ENCODE measurements at regions not wholly inside any gene's neighbourhood (a gene's known extent, or its start where the extent isn't known, plus 50 kb on each side); places are given as distances from the start of the nearest gene placed in this dataset.

DNA sequence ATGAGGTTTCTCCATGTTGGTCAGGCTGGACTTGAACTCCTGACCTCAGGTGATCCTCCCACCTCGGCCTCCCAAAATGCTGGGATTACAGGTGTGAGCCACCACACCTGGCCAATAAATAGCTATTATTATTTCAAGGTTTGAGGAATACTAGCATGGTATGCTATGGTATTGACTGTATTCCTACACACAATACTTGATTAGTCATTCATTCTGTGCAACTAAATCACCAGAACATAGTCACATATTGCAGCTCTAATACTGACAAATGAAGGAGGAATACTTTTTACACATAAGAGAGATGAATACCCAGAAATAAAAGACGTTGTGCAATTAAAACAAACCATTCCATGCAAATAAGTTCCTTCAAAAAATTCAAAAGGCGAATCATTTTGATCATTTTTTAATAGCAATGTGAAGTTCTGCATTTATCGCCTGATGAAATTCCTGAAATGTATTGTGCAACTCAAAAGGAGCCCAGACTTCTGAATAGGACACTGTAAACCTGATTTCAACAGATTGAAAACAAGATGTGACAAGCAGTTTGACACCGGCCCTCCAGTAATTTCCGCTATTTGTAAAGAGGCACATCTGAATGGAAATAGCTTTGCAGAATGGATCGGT lies 687.4 kb upstream of the SEMA6A start:
- no peak for DNase-seq

DNA sequence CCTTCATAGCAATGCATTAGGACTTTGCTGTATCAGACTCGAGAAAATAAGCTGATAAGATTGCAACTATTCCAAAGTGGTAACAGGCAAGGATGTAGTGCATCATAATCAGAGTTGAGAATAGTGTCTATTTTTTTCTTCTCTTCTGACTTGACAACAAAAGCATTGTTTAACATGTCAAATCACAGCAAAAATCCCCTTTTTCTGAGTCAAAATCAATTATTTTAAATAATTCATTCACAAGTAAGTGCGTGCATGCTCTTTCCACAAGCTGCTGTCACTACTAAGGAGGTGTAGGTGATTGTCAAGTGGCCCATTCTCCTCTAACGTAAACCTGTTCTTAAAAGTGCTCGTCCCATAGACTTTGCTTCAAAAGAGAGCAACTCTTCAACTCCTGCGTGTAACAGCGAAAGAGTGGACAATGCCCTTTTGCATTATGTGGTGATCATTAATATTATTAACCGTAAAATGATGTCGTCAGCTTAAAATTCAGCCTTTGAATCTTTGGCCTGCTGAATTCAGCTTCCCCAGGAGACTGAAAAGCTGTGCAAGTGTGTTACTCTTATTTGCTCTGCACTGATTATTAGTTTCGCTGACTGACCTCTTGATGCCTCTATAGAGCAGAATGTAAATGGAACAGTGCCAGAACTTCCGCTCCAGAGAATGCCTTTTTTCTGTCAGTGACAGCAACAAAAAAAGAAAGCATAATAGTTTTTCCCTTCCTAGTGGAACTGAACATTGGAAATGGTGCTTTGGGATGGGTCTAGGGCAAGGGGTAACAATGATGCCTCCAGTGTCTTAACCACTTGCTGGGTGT lies 680.8 kb upstream of the SEMA6A start:
- DNase-seq: no peak

DNA sequence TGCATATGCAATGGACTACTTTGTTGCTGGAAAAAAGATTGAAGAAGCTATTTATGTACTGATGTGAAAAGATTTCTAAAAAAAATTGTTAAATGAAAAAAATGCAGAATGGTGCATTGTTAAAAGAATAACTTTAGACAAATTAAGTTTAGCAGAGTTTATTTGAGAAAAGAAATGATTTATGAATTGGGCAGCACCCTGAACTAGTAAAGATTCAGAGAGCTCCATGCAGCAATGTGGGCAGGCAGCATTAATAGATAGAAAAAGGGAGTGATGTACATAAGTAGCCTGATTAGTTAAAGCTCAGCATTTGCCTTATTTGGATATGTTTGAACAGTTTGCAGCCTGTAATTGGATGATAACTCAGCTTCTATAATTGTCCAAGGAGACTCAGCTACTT lies 677.9 kb upstream of the SEMA6A start:
- no peak for DNase-seq

DNA sequence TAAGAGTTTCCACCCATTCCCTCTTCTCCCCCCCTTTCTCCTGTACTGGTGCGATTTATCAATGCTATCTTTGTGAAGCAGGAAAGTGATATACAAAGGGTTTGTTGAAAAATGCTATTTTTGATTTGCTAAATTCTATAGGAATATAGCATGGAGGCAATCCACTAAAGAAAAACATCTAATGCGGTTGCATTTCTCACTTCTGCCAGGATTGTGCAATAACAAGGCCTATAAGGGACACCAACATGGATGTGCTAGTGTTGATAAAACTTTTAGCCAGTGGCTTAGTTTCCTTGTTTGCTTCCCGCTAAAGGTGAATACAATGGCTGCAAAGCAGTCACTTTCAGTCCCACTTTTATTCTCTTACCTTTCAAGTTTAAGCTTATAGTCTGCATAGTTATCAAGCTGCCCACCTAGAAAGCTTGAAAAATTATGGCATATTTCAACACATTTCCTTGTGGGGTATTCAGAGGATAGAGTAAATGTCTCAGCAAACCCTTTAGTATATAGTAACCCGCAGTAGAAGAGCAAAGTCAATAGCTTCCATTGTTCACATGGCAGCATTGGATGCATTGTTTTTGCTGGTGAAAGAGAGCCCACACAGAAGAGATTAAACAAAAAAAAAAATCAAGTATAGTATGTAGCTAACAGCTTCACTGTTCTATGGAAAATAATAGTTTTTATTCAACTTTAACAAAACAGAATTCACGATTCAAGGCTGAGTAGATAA lies 674.6 kb upstream of the SEMA6A start:
- no peak for DNase-seq

DNA sequence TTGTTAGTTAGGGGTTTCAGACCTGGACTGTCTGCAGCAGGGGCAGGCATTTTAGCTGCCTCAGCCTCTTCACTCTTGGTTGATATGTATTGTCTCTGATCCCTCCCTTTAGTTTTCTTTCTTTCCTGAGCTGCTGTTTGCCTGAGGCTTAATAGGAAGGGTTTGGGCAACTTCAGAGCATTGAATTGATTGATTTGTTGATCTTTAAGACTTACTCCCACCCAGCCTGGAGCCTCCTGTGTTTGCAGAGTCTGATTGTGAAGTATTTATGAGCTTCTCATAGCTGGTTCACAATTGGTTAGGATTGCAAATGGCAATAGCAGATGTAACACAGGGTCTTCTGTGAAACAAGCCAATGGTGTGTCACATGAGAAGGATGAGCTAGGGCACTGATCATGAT lies 671.8 kb upstream of the SEMA6A start:
- no peak for DNase-seq

DNA sequence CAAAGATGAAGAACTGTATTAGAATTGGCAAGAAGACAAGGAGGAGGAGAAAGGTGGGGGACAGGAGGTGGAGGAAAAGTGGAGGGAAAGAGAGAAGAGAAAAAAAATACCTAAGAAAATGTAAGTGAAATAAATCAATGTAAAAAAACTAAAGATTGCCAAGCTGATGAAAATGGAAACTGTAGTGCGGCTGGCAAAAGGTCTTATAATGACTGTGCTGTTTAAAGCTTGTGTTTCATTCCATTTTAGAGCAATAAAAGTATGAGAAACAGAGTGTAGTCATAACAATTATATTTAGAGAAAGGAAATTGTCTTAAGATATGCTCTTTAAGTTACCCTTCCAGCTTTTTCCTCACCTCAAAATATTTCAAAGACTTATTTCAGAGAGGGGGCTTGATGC lies 670.5 kb upstream of the SEMA6A start:
- DNase-seq: no peak

DNA sequence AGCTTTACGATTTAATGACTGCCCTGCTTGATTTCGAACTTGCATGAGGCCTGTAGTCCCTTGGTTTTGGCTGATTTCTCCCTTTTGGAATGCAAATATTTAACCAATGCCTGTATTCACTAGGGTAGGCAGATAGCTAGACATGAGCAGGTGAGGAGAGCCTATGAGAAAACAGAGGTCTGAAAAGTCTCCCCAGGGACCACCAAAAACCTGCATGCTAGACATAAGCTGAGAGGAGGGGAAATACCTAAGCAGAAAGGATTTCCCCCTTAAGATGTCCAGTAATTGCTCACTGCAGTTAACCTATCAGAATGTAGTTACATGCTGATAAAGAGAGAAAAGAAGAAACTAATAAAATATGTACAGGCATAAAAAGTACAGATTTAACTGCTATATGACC lies 667.4 kb upstream of the SEMA6A start:
- no peak for DNase-seq

DNA sequence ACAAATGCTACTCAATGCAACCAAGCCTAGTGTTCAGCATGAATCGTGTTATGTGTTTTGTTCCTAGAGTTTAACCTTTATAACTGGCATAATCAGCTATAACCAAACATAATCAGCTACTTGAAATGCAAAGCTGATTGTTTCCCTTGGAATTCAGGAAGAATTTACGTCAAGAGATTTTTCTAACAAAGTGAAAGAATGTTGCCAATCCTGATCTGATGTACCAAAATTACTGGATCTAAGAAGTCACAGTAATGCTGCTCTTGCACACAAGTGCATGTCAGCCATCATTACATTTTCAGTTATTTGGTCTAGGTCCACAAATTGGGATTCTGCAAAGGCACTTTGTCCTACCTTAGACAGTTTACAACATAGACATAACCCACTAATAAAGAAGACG lies 662.3 kb upstream of the SEMA6A start:
- no peak for DNase-seq

DNA sequence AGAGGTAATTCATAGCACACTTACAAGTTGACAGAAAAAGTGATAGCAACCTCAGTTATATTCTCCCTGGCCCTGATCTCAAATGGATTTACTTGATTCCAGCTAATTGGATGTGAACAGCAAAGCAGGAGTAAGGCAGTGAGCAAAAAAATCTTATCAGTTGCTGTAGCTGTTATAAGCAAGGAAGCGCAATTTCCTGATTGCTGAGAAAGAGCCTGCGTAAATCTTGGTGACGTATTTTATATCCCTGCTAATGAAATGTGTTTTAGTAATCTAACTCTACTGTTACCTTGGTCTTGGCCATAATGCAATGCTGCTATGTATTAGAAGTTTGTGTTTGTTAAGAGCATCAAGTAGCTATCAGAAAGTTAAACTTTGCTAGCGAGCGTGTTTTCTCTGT lies 661.2 kb upstream of the SEMA6A start:
- DNase-seq: no peak

DNA sequence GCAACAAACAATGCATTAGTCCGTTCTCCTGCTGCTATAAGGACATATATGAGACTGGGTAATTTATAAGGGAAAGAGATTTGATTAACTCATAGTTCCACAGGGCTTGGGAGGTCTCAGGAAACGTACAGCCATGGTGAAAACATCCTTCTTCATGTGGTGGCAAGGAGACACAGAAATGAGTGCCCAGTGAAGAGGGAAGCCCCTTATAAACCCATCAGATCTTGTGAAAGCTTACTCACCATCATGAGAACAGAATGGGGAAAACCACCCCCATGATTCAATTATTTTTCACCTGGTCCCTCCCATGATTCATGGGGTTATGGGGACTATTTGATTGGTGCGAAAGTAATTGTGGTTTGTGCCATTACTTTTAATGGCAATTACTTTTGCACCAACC lies 655.8 kb upstream of the SEMA6A start:
- no peak for DNase-seq

DNA sequence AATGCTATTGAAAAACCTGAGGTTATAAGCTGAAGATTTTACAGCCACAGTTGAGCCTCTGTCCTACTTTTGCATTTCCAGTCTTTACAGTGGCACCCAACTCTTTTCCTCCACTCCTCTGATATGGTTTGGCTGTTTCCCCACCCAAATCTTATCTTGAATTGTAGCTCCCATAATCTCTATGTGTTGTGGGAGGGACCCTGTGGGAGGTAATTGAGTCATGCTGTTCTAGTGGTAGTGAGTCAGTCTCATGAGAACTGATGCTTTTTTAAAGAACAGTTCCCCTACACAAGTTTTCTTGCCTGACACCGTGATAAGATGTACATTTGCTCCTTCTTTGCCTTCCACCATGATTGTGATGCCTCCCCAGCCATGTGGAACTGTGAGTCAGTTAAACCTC lies 646.1 kb upstream of the SEMA6A start:
- DNase-seq: no peak

DNA sequence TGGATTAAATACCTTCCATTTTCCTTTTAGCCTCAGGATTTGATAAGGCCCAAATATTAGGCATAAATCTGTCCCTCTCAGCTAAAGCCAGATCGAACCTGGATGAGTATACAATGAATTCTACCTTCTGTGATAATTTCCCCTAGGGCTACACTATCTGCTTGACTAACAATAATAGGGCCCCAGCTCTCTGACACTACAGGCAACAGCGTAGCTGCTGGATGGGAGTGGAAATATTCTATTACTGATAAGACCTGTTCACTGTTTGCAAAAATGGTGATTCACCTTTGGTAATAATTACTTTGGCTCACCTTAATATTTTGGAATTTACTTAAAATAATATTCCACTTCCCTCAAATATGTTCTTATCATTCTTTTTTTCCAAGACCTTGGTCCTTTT lies 644.2 kb upstream of the SEMA6A start:
- DNase-seq: no peak

DNA sequence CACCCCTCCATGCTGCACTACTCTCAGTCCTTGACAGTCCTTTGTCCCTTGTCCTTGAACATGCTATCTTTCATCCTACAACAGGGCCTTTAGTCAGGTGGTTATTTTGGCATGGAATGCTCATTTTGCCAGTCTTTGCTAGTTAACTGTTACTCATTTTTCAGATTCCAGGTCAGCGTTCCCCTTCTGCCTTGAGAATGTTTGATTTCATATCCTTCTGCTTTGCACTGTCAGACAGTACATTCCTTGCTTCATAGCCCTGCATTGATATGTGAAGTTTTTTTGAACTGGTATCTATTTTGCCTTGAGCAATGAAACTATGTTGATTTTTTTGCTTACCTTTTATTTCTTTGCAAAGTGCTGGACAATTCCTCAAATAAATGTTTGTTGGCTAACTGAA lies 638.2 kb upstream of the SEMA6A start:
- DNase-seq: no peak

DNA sequence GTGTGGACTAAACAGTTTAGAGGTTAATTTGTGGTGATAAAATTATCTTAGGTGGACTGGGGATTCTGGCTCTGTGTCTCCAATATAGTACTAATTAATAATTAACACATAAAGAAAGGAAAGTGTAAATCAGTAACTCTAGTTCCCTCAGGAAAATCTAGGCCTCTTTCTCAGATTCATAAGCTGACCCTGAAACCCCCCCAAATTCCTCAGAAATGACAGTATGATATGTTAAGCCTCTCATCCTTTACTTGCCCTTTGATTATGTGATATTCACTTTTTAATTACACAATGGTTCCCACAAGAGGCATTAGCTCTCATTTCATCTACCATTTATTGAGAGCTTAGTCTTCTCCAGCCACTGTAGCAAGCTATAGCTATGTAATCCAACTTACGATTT lies 636.2 kb upstream of the SEMA6A start:
- no peak for DNase-seq

DNA sequence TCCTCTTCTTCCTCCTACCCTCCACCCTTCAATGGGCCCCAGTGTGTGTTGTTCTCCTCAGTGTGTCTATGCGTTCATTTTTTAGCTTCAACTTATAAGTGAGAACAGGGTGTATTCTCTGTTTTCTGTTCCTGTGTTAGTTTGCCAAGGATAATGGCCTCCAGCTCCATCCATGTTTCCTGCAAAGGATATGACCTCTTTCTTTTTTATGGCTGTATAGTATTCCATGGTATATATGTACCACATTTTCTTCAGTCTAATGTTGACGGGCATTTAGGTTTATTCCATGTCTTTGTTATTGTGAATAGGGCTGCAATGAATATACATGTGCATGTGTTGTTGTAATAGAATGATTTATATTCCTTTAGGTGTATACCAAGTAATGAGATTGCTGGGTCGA lies 634.9 kb upstream of the SEMA6A start:
- DNase-seq: no peak

DNA sequence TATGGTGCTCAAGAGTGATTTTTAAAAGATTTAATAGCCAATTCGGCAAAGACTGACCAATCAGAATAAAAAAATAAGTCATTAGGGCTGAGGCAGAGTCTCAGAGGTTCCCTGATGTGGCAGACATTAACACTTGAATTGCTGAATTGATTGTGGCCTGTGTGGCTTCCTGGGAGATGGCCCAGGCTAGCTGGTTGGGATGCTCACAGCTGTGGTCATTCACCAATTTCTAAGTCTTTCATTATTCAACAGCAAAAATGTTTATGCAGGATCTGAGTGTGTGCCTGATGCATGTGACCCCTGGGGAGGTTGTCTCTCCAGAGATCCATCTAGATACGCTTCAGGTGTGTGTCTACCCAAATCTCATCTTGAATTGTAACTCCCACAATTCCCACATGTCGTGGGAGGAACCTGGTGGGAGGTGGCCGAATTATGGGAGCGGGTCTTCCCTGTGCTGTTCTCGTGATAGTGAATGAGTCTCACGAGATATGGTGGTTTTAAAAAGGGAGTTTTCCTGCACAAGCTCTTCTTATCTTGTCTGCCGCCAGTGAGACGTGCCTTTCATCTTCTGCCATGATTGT lies 632.6 kb upstream of the SEMA6A start:
- no peak for DNase-seq

DNA sequence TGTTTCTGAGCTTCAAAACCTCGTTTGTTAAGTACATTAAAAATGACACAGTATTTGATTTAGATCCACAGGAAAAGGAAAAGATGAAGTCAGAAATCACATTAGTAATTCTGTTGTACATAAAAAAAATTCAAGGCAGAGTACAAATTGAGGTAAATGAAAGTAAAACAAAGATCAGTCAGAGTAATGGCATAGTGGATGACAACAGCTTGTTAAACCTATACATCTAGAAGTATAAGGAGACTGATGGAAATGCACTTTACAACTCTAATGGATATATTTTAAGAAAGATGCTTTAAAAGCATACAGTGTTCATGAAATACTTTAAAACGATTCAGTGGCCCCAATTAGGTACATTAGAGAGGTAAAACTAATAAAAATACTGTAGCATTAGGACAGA lies 631.3 kb upstream of the SEMA6A start:
- DNase-seq: no peak

DNA sequence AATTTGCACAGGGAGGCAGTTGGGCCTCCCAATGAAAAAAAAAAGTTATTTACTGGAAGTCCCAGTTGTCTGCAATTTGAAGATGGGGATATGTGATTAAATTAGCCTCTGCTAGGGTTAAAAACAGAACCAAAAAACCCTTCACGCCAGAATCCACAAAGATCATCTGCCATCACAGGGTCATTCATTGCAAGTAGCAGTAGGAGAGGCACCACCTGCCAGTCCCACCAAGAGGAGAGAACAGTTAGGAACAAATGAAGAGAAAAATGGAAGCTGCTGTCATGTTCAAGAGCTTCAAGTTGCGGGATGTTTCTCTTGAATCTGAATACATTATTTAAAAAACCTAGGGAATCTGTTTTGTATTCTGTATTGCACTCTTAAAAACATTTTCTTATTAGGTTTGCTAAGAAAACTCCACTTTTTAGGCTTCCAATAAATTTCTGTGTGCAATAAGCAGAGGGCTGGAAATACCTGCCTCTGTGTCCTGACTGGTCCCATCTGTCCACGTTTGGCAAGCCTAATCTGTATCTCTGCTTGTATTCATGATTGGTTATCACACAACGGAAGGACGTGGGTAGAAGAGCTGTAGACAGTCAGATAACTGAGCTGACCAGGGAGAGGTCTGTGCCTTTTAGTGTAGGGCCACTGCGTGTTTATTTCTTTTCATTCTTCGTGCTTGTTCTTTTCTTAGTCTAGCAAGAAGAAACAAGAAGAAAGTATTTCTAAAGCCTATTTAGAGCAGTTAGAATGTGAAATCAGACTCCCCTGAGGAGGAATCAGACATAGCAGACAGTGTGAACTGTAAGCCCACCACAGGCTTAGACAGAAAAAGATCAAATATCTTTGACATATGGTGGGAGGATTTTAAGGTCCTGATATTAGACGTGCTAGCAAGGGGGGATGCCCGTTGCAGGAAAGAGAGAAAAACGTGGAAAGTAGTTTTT lies 630.6 kb upstream of the SEMA6A start:
- DNase-seq: no peak

DNA sequence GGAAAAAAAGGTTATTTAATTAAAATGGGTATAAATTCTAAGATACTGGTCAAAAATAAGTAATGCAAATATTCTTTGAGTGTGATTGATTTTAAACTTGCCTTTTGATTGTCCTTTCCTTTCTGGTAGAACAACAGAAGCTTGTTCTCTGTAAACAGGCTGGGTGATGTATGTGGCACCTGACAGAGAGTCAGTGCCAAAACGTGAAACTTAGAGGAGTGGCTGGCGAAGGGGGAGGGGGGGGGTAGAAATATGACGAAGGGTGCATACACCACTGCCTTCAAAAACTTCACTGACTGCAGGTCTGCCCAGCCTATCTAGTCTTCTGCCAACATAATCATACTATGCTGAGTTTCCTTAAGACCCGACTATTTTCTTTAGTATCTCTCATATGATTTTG lies 629.8 kb upstream of the SEMA6A start:
- DNase-seq: no peak

DNA sequence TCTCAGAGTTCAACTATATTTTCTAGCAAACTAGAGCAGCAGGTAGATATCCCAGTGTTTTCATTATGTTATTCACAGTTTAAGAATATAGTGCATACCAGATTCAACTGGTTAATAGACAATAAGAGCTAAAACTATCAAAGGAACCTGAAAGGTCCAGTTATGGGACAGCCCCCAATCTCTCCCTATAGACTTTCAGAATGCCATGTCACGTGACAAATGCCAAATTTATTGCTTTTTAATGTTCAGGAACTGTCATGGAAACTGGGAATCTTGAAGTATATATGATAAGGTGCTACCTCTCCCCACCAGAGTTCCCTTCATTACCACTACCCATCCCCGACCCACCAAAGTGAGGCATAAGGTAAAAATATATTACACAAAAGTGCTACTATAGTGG lies 629.0 kb upstream of the SEMA6A start:
- no peak for DNase-seq

DNA sequence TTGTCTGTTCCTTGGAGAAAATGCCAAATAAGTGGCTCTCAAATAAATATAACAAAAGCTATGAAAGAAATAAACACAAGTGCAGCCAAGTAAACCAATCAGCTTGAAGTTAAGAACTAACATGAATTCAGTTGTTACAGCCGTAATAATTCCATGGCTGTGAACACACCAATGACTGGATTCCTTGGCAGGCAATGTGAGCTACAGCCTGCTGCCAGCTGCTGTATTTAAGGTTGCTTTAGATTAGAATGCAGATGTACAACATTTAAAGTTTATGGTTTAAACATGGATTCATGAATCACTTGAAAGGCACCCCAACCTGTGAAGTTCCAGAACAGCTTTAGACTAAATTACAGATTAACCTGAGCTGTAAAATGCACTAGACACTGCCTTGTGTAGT lies 626.4 kb upstream of the SEMA6A start:
- no peak for DNase-seq

DNA sequence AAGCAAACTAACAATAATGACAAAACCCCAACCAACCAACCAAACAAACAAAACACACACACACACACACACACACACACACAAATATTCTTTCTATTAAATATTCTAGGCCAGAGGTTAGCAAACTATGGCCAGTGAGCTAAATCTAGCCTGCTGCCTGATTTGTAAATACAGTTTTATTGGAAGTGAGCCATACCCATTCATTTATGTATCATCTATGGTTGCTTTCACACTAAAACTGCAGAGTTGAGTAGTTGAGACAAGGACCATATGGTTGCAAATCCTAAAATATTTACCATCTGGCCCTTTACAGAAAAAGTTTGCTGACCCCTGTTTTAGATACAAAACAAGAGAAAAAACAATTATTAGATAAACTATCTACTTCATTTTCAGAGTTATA lies 620.5 kb upstream of the SEMA6A start:
- no peak for DNase-seq

DNA sequence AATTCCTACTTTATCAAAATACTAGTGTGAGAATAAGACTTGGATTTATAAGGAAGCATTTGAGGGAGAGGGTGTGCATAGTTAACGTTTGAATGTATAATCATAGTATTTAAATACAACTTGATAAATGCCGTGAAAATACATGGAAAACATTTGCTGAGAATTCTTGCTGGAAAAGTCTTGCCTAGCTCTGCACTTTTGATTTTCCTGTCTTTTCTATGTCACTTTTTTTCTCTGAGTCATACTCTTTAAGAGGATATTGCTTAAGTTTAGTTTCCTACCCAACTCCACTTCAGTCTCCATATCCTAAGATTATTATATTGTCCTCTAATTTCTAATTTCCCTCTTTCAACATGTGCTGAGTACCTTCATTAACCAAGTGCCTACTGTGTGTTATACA lies 616.6 kb upstream of the SEMA6A start:
- DNase-seq: no peak

Data from CD4-positive, alpha-beta T cell treated with Interleukin-17A for 4 hours (primary cell).